ENCODE measurements at regions not wholly inside any gene's neighbourhood (a gene's known extent, or its start where the extent isn't known, plus 50 kb on each side); places are given as distances from the start of the nearest gene placed in this dataset.

- Histone ChIP-seq H4K20me1 (ENCODE audit: low read depth, low read length) (no peaks in the 10 kb centered on the region), H2AFZ (ENCODE audit: low read depth, low read length, severe bottlenecking) (no peak overlapping the region), H3F3A (ENCODE audit: insufficient read depth) (no peaks in the 10 kb centered on the region), H3K9me3 (ENCODE audit: insufficient read depth, low read length) (no peaks in the 10 kb centered on the region), H3K9ac (ENCODE audit: low read length) (no peak overlapping the region), H3K79me2 (ENCODE audit: insufficient read depth, low read length) (no peaks in the 10 kb centered on the region), H3K36me3 (ENCODE audit: low read length) (no peaks in the 10 kb centered on the region), H3K4me2 (ENCODE audit: low read depth, low read length, poor library complexity, severe bottlenecking) (no peak overlapping the region), H3K4me3 (ENCODE audit: insufficient read depth, low read length, poor library complexity, severe bottlenecking) (no peak overlapping the region), H3K27ac (ENCODE audit: low read depth, low read length) (no peak overlapping the region), H3K9me2 (replicated peaks; ENCODE audit: insufficient read depth, low read length) (no peaks in the 10 kb centered on the region), H3K27me3 (ENCODE audit: low read length) (0 out of 2 replicates have a peak, but pooled peaks cover 2% of the 10 kb centered on the region)
- no peak for TF ChIP-seq CTCF (IDR thresholded peaks at IDR 0.05; ENCODE audit: insufficient read depth, low read length, poor library complexity, severe bottlenecking)
- TF ChIP-seq EZH2phosphoT487 (conservative IDR thresholded peaks at IDR 0.05; ENCODE audit: low read length), result no peak
These were observed 246.4 kb upstream of the LRIG1 start for GRCh38 chr3:66747261-66747660.

- Histone ChIP-seq H3K27me3 (ENCODE audit: low read length) (0 out of 2 replicates have a peak, but pooled peaks cover 2% of the 10 kb centered on the region), H4K20me1 (ENCODE audit: low read depth, low read length) (no peaks in the 10 kb centered on the region), H3K36me3 (ENCODE audit: low read length) (no peaks in the 10 kb centered on the region), H3K9ac (ENCODE audit: low read length) (no peak overlapping the region), H3F3A (ENCODE audit: insufficient read depth) (no peaks in the 10 kb centered on the region), H3K27ac (ENCODE audit: low read depth, low read length) (no peak overlapping the region), H3K4me2 (ENCODE audit: low read depth, low read length, poor library complexity, severe bottlenecking) (no peak overlapping the region), H3K4me3 (ENCODE audit: insufficient read depth, low read length, poor library complexity, severe bottlenecking) (no peak overlapping the region), H2AFZ (ENCODE audit: low read depth, low read length, severe bottlenecking) (no peak overlapping the region), H3K79me2 (ENCODE audit: insufficient read depth, low read length) (no peaks in the 10 kb centered on the region), H3K9me2 (replicated peaks; ENCODE audit: insufficient read depth, low read length) (no peaks in the 10 kb centered on the region), H3K9me3 (ENCODE audit: insufficient read depth, low read length) (no peaks in the 10 kb centered on the region)
- no peak for TF ChIP-seq CTCF (IDR thresholded peaks at IDR 0.05; ENCODE audit: insufficient read depth, low read length, poor library complexity, severe bottlenecking)
- TF ChIP-seq EZH2phosphoT487 (conservative IDR thresholded peaks at IDR 0.05; ENCODE audit: low read length), result no peak
These were observed 246.9 kb upstream of the LRIG1 start for GRCh38 chr3:66747696-66748095.

- Histone ChIP-seq H3K4me3 (ENCODE audit: insufficient read depth, low read length, poor library complexity, severe bottlenecking) (no peak overlapping the region), H3F3A (ENCODE audit: insufficient read depth) (no peaks in the 10 kb centered on the region), H3K27ac (ENCODE audit: low read depth, low read length) (no peak overlapping the region), H2AFZ (ENCODE audit: low read depth, low read length, severe bottlenecking) (no peak overlapping the region), H3K27me3 (ENCODE audit: low read length) (0 out of 2 replicates have a peak, but pooled peaks cover 2% of the 10 kb centered on the region), H3K79me2 (ENCODE audit: insufficient read depth, low read length) (no peaks in the 10 kb centered on the region), H4K20me1 (ENCODE audit: low read depth, low read length) (no peaks in the 10 kb centered on the region), H3K4me2 (ENCODE audit: low read depth, low read length, poor library complexity, severe bottlenecking) (no peak overlapping the region), H3K36me3 (ENCODE audit: low read length) (no peaks in the 10 kb centered on the region), H3K9ac (ENCODE audit: low read length) (no peak overlapping the region), H3K9me2 (replicated peaks; ENCODE audit: insufficient read depth, low read length) (no peaks in the 10 kb centered on the region), H3K9me3 (ENCODE audit: insufficient read depth, low read length) (no peaks in the 10 kb centered on the region)
- TF ChIP-seq EZH2phosphoT487 (conservative IDR thresholded peaks at IDR 0.05; ENCODE audit: low read length) (no peak), CTCF (IDR thresholded peaks at IDR 0.05; ENCODE audit: insufficient read depth, low read length, poor library complexity, severe bottlenecking) (no peak)
These were observed 247.5 kb upstream of the LRIG1 start for GRCh38 chr3:66748175-66748876.

All from SU-DHL-6 (cell line).